Activated T-cell treated with anti-CD3 and anti-CD28 coated beads for 48 hours (primary cell): ENCODE measurements at regions not wholly inside any gene's neighbourhood (a gene's known extent, or its start where the extent isn't known, plus 50 kb on each side); places are given as distances from the start of the nearest gene placed in this dataset.

ENCODE experiments used
- DNase-seq: peaks from one replicate; pipeline ENCODE4 v3.0.0-alpha.2; 2020; ENCODE audit warnings: low read depth

- DNase-seq = no peak
Observed at GRCh38 chr4:111718763-111719559, 426.3 kb upstream of the FAM241A start.

GRCh38 chr4:111720866-111721265, 424.4 kb upstream of the FAM241A start:
- no peak for DNase-seq

- no peak for DNase-seq
Observed at GRCh38 chr4:111722213-111722720, 423.0 kb upstream of the FAM241A start.

- DNase-seq = no peak
Observed at GRCh38 chr4:111736516-111736915, 408.7 kb upstream of the FAM241A start.

- no peak for DNase-seq
Observed at GRCh38 chr4:111744847-111745246, 400.4 kb upstream of the FAM241A start.

- no peak for DNase-seq
Observed at GRCh38 chr4:111748157-111748556, 397.1 kb upstream of the FAM241A start.

GRCh38 chr4:111754003-111754402, 391.3 kb upstream of the FAM241A start:
- DNase-seq = no peak

GRCh38 chr4:111755571-111755970, 389.7 kb upstream of the FAM241A start:
- no peak for DNase-seq

- no peak for DNase-seq
Observed at GRCh38 chr4:111761531-111761930, 383.7 kb upstream of the FAM241A start.

- no peak for DNase-seq
Observed at GRCh38 chr4:111770514-111770913, 374.7 kb upstream of the FAM241A start.

- no peak for DNase-seq
Observed at GRCh38 chr4:111773858-111774257, 371.4 kb upstream of the FAM241A start.

GRCh38 chr4:111775556-111776297, 369.5 kb upstream of the FAM241A start:
- DNase-seq = no peak

GRCh38 chr4:111776561-111776960, 368.7 kb upstream of the FAM241A start:
- no peak for DNase-seq

GRCh38 chr4:111778543-111778942, 366.7 kb upstream of the FAM241A start:
- no peak for DNase-seq

- no peak for DNase-seq
Observed at GRCh38 chr4:111780965-111781364, 364.3 kb upstream of the FAM241A start.

GRCh38 chr4:111781611-111782010, 363.6 kb upstream of the FAM241A start:
- DNase-seq = no peak

- no peak for DNase-seq
Observed at GRCh38 chr4:111788099-111788498, 357.2 kb upstream of the FAM241A start.

GRCh38 chr4:111789901-111790640, 355.2 kb upstream of the FAM241A start:
- DNase-seq = no peak

GRCh38 chr4:111792632-111793031, 352.6 kb upstream of the FAM241A start:
- no peak for DNase-seq

- DNase-seq = no peak
Observed at GRCh38 chr4:111793433-111794091, 351.7 kb upstream of the FAM241A start.

- no peak for DNase-seq
Observed at GRCh38 chr4:111797455-111798163, 347.6 kb upstream of the FAM241A start.
